Ectodermal cell (in vitro differentiated cells): ENCODE measurements at regions not wholly inside any gene's neighbourhood (a gene's known extent, or its start where the extent isn't known, plus 50 kb on each side); places are given as distances from the start of the nearest gene placed in this dataset.

ENCODE experiments used
- H3K27ac ChIP-seq: 2 replicates; pipeline ENCODE4 v1.7.0; 2013; ENCODE audit warnings: mild to moderate bottlenecking, low read depth, low read length; ENCODE audit not compliant: insufficient read depth, poor library complexity, severe bottlenecking
- H3K27me3 ChIP-seq: 2 replicates; pipeline ENCODE4 v1.7.0; 2013; ENCODE audit warnings: mild to moderate bottlenecking, low read length; ENCODE audit not compliant: insufficient read depth, control insufficient read depth, poor library complexity, severe bottlenecking
- H3K36me3 ChIP-seq: one replicate; pipeline ENCODE4 v1.7.0; 2013; ENCODE audit warnings: low read length; ENCODE audit not compliant: control insufficient read depth, insufficient read depth
- H3K4me1 ChIP-seq: one replicate; pipeline ENCODE4 v1.7.0; 2013; ENCODE audit warnings: low read length; ENCODE audit not compliant: control insufficient read depth, insufficient read depth
- H3K4me3 ChIP-seq: 2 replicates; pipeline ENCODE4 v1.7.0; 2013; ENCODE audit warnings: low read depth, low read length, control low read depth; ENCODE audit not compliant: insufficient read depth
- H3K9me3 ChIP-seq: 2 replicates; pipeline ENCODE4 v1.7.0; 2013; ENCODE audit warnings: mild to moderate bottlenecking, low read length, moderate library complexity; ENCODE audit not compliant: control insufficient read depth
- WGBS, 2 experiments: methylation state at CpG; one replicate each; pipeline ENCODE4 v1.1.7; 2013; ENCODE audit warnings: missing lambda C conversion rate in 2 of 2; 5-methylcytosine and 5-hydroxymethylcytosine counted together

DNA sequence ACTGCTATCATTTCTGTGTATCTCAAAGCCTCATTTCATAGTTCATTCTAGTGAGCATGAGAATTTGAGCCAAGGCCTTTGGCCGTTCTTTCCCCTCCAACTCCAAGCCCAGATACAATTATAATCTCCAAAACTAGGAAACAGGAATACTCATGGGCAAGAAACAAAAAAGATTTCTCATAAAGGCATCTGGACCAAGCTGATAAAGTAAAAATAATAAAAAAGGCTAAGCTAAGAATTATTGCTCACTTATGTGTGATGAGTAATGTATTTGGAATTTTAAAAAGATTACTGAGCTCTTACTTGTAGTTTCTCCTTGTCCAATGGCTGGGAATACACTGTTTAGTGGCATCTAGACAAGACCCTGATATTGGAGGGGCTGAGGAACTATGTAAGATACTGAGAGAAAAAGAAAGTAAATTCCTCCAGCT lies 196.4 kb upstream of the POM121L12 start:
- Histone ChIP-seq H3K36me3 (no peaks in the 10 kb centered on the region), H3K27ac (no peak overlapping the region), H3K4me3 (no peak overlapping the region), H3K4me1 (no peaks in the 10 kb centered on the region), H3K27me3 (no peaks in the 10 kb centered on the region), H3K9me3 (no peaks in the 10 kb centered on the region)
- WGBS, 2 experiments: 67 to 80% methylated on average over 1 of the region's 1 CpG

DNA sequence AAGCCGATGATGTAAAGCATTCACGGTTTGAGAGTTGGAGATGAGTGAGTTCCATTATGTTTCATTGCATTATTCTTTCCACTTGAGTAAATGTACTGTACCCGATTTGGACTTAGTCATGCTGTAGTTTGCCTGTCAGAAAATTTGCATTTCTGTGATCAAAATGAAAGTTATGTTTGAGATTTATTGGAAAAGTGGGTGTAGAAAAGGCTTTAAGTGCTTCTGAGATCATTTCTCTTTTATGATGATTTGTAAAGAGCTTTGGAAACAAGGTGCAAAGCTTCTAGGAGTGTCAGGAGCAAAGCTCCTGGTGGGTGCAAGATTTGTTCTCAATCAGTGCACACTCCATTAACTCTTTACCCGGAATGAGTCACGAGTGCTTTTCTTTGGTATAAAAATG lies 204.1 kb upstream of the POM121L12 start:
- no peaks in the 10 kb centered on the region for H3K9me3 ChIP-seq
- no peaks in the 10 kb centered on the region for H3K36me3 ChIP-seq
- no peak overlapping the region for H3K27ac ChIP-seq
- no peaks in the 10 kb centered on the region for H3K4me1 ChIP-seq
- WGBS, 2 experiments: 96 to 98% methylated on average over 3 to 4 of the region's 5 CpGs
- no peak overlapping the region for H3K4me3 ChIP-seq
- no peaks in the 10 kb centered on the region for H3K27me3 ChIP-seq

GRCh38 chr7:52830801-52831200 lies 204.6 kb upstream of the POM121L12 start:
- H3K4me3 ChIP-seq: no peak overlapping the region
- no peak overlapping the region for H3K27ac ChIP-seq
- 100% methylated on average over 1 of the region's 1 CpG for WGBS, 2 experiments
- no peaks in the 10 kb centered on the region for H3K4me1 ChIP-seq
- H3K27me3 ChIP-seq: no peaks in the 10 kb centered on the region
- no peaks in the 10 kb centered on the region for H3K9me3 ChIP-seq
- H3K36me3 ChIP-seq: no peaks in the 10 kb centered on the region

- WGBS, 2 experiments: 89 to 93% methylated on average over 5 of the region's 6 CpGs
- no peaks in the 10 kb centered on the region for H3K27me3 ChIP-seq
Measured at GRCh38 chr7:52826515-52827265, 208.7 kb upstream of the POM121L12 start.

DNA sequence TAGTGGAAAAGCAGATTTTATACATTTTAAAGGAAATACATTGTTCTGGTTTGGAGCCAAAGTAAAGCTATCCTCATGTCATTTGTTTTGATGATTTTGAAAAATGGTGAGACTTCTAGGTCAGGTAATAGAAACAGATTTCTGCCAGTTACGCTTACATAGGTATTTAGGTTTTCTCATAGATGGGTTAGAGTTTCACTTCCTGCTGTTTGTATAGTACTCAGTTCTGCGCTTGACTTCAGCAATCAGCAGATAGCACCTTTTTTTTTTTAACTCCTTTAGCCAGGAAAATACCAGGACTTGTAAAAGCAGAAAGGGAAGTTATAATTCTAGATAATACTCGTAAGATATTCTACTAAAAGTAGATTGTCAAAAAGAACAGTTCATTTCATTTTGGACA lies 209.8 kb upstream of the POM121L12 start:
- Histone ChIP-seq H3K9me3 (no peaks in the 10 kb centered on the region), H3K36me3 (no peaks in the 10 kb centered on the region), H3K4me1 (no peaks in the 10 kb centered on the region), H3K4me3 (no peak overlapping the region), H3K27me3 (no peaks in the 10 kb centered on the region), H3K27ac (no peak overlapping the region)
- WGBS, 2 experiments: 91 to 97% methylated on average over 2 to 3 of the region's 3 CpGs

More at GRCh38 chr7:52826515-52827265, 208.7 kb upstream of the POM121L12 start:
- Histone ChIP-seq H3K4me1 (no peaks in the 10 kb centered on the region), H3K27ac (no peak overlapping the region), H3K36me3 (no peaks in the 10 kb centered on the region), H3K9me3 (no peaks in the 10 kb centered on the region), H3K4me3 (no peak overlapping the region)

DNA sequence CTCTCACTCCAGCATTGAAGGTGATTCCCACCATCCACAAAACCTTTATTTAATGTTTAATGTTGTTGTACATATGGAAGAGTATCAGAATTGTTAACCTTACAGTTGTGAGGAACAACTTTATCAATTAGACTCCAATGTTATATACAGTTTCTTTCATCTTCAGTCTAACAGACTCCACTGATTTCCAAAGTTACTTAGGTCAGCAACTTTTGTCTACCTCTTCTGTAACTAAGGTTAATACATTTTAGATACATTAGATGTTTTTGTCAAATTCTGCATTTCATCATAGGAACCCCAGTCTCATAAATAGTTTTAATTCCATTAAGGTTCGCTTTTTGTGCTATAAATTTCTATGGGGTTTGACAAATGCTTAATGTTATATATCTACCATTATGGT lies 223.9 kb upstream of the POM121L12 start:
- H3K4me3 ChIP-seq: no peak overlapping the region
- no peaks in the 10 kb centered on the region for H3K36me3 ChIP-seq
- H3K27me3 ChIP-seq: no peaks in the 10 kb centered on the region
- no peaks in the 10 kb centered on the region for H3K4me1 ChIP-seq
- WGBS, 2 experiments: 100% methylated on average over 1 of the region's 1 CpG; no CpG with 5 or more reads in 1 of the 2 experiments
- no peak overlapping the region for H3K27ac ChIP-seq
- no peaks in the 10 kb centered on the region for H3K9me3 ChIP-seq

DNA sequence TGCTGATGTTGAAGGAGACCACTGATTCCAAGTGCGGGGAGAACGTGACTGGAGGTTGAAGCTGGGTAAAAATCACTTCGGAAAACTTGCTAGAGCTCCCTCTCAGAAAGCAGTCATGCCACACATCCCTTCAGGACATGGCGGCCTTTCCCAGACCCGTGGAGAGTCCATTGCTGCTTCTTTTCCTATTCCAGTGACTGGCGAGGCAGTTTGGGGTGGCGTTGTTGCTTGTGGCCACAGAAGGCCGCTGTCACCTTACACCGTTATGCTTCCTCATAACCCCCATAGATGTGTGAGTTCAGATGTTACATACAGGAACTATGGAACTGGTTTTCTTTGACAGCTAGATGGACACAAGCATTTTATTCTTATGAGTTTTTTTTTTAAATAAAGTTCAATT lies 235.6 kb upstream of the POM121L12 start:
- no peak overlapping the region for H3K4me3 ChIP-seq
- no peaks in the 10 kb centered on the region for H3K27me3 ChIP-seq
- H3K4me1 ChIP-seq: no peaks in the 10 kb centered on the region
- H3K9me3 ChIP-seq: no peaks in the 10 kb centered on the region
- 86 to 96% methylated on average over 8 to 9 of the region's 9 CpGs for whole genome bisulfite sequencing, 2 experiments
- H3K27ac ChIP-seq: no peak overlapping the region
- H3K36me3 ChIP-seq: no peaks in the 10 kb centered on the region

DNA sequence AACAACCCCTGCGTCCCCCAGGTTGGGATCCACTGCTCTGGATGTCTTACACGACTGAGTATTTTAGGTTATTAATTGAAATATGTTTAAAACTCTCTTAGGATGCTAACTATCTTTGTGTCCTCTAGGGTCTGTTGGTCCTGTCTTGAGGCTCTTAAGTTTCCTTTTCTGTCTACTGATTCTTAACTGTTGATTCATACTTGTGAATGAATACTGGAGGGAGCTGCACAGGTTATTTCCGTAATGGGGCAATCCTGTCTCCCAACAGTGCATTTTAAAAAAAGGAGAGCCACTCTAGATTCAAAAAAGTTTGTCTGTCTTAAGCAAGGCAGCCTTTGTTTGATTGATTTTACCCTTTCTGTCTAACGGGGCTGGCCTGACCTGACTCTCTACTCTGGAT lies 237.6 kb upstream of the POM121L12 start:
- no peaks in the 10 kb centered on the region for H3K27me3 ChIP-seq
- H3K4me1 ChIP-seq: no peaks in the 10 kb centered on the region
- no peaks in the 10 kb centered on the region for H3K9me3 ChIP-seq
- no peaks in the 10 kb centered on the region for H3K36me3 ChIP-seq
- H3K4me3 ChIP-seq: no peak overlapping the region
- 77 to 79% methylated on average over 4 of the region's 4 CpGs for WGBS, 2 experiments
- H3K27ac ChIP-seq: no peak overlapping the region

DNA sequence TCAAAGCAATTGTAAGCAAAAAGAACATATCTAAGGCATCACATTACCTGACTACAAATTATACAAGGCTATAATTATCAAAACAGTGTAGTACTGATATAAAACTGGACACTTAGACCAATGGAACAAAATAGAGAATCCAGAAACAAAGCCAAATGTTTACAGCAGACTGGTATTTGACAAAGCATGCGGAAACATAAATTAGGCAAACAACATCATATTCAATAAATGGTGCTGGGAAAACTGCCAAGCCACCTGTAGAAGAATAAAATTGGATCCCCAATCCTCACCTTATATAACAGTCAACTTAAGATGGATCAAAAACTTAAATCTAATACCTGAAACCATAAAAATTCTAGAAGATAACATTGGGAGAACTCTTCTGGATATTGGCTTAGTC lies 240.8 kb upstream of the POM121L12 start:
- no peak overlapping the region for H3K4me3 ChIP-seq
- H3K27ac ChIP-seq: no peak overlapping the region
- no peaks in the 10 kb centered on the region for H3K4me1 ChIP-seq
- 95 to 100% methylated on average over 1 of the region's 1 CpG for WGBS, 2 experiments
- H3K27me3 ChIP-seq: no peaks in the 10 kb centered on the region
- no peaks in the 10 kb centered on the region for H3K9me3 ChIP-seq
- H3K36me3 ChIP-seq: no peaks in the 10 kb centered on the region

GRCh38 chr7:52791176-52791700 lies 244.2 kb upstream of the POM121L12 start:
- Histone ChIP-seq H3K27ac (no peak overlapping the region), H3K9me3 (no peaks in the 10 kb centered on the region)
- 90% methylated on average over 4 of the region's 4 CpGs for WGBS, 2 experiments

More at GRCh38 chr7:52791176-52791700, 244.2 kb upstream of the POM121L12 start:
- H3K36me3 ChIP-seq: no peaks in the 10 kb centered on the region
- no peak overlapping the region for H3K4me3 ChIP-seq
- no peaks in the 10 kb centered on the region for H3K27me3 ChIP-seq
- no peaks in the 10 kb centered on the region for H3K4me1 ChIP-seq
